DND-41 (cell line): ENCODE measurements at regions not wholly inside any gene's neighbourhood (a gene's known extent, or its start where the extent isn't known, plus 50 kb on each side); places are given as distances from the start of the nearest gene placed in this dataset.

Source experiments
- EZH2 ChIP-seq: IDR thresholded peaks from 3 replicates; pipeline ENCODE4 v1.6.1; 2012; ENCODE audit warnings: borderline replicate concordance, low read depth, mild to moderate bottlenecking, moderate library complexity, low read length, inconsistent platforms; ENCODE audit not compliant: severe bottlenecking
- TF ChIP-seq, protein P1 (sequence below): IDR thresholded peaks from 2 replicates; pipeline ENCODE4 v1.5.1; 2012; ENCODE audit warnings: borderline replicate concordance, low read length, moderate library complexity, mild to moderate bottlenecking; ENCODE audit not compliant: poor library complexity, severe bottlenecking; ENCODE audit errors: extremely low read depth

DNA sequence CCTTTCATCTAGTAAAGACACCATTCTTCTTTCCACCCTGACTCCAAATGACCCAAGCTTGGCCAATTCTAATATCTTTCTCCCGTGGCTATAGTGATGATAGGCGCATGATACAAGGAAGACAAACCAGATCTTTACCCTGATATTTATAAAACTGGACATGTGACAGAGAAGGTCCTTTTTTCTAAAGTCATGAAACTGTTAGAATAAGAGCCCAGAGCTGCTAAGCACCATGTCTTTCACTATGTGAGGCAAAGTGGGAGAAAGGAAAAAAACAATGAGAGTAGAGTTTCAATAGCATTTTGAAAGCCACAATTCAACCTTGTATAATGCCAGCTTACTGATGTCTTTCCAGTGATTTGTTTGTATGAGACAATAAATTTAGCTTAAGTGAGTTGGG lies 212.4 kb downstream of the RASSF9 start:
- TF ChIP-seq, protein P1, sequence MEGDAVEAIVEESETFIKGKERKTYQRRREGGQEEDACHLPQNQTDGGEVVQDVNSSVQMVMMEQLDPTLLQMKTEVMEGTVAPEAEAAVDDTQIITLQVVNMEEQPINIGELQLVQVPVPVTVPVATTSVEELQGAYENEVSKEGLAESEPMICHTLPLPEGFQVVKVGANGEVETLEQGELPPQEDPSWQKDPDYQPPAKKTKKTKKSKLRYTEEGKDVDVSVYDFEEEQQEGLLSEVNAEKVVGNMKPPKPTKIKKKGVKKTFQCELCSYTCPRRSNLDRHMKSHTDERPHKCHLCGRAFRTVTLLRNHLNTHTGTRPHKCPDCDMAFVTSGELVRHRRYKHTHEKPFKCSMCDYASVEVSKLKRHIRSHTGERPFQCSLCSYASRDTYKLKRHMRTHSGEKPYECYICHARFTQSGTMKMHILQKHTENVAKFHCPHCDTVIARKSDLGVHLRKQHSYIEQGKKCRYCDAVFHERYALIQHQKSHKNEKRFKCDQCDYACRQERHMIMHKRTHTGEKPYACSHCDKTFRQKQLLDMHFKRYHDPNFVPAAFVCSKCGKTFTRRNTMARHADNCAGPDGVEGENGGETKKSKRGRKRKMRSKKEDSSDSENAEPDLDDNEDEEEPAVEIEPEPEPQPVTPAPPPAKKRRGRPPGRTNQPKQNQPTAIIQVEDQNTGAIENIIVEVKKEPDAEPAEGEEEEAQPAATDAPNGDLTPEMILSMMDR: no peak
- TF ChIP-seq EZH2: no peak
